GM18520 (cell line): ENCODE measurements at regions not wholly inside any gene's neighbourhood (a gene's known extent, or its start where the extent isn't known, plus 50 kb on each side); places are given as distances from the start of the nearest gene placed in this dataset.
"Not testable (repeated sequence)": the region's sequence is repeated elsewhere in the genome, so short reads cannot be mapped to it uniquely, and the experiment has no call there.

Experiments
- ATAC-seq: cut with Tn5 transposase; IDR thresholded peaks from one replicate; pipeline ENCODE4 v1.9.1; 2021; ENCODE audit not compliant: unreplicated experiment

GRCh38 chr1:143784239-143784882, 187.4 kb downstream of the FAM72C start:
- ATAC-seq: not testable (repeated sequence)

- ATAC-seq: not testable (repeated sequence)
Measured at GRCh38 chr1:143778178-143778577, 193.6 kb downstream of the FAM72C start.

- not testable (repeated sequence) for ATAC-seq
Measured at GRCh38 chr1:143764831-143765230, 207.0 kb downstream of the FAM72C start.

- not testable (repeated sequence) for ATAC-seq
Measured at GRCh38 chr1:143760366-143760765, 211.4 kb downstream of the FAM72C start.

- not testable (repeated sequence) for ATAC-seq
Measured at GRCh38 chr1:143755961-143756360, 215.8 kb downstream of the FAM72C start.

GRCh38 chr1:143748906-143749305, 222.9 kb downstream of the FAM72C start:
- no peak for ATAC-seq

- no peak for ATAC-seq
Measured at GRCh38 chr1:143736562-143736961, 235.2 kb downstream of the FAM72C start.

GRCh38 chr1:143735764-143736461, 235.9 kb downstream of the FAM72C start:
- ATAC-seq: no peak

- ATAC-seq: not testable (repeated sequence)
Measured at GRCh38 chr1:143734261-143734660, 237.5 kb downstream of the FAM72C start.

GRCh38 chr1:143730890-143731289, 240.9 kb downstream of the FAM72C start:
- not testable (repeated sequence) for ATAC-seq

- ATAC-seq: peak; percentile 53
Measured at GRCh38 chr1:143729449-143730111, 242.2 kb downstream of the FAM72C start.

GRCh38 chr1:143728802-143729448, 242.9 kb downstream of the FAM72C start:
- peak; percentile 90 for ATAC-seq

GRCh38 chr1:143727263-143727662, 244.5 kb downstream of the FAM72C start:
- no peak for ATAC-seq

- no peak for ATAC-seq
Measured at GRCh38 chr1:143721024-143721373, 250.8 kb downstream of the FAM72C start.

GRCh38 chr1:143720087-143721023, 251.4 kb downstream of the FAM72C start:
- ATAC-seq: no peak

- ATAC-seq: no peak
Measured at GRCh38 chr1:143718524-143718923, 253.3 kb downstream of the FAM72C start.

- no peak for ATAC-seq
Measured at GRCh38 chr1:143718021-143718420, 253.8 kb downstream of the FAM72C start.

GRCh38 chr1:143717434-143717833, 254.4 kb downstream of the FAM72C start:
- no peak for ATAC-seq

- not testable (repeated sequence) for ATAC-seq
Measured at GRCh38 chr1:143714913-143715312, 256.9 kb downstream of the FAM72C start.

GRCh38 chr1:143709606-143710259, 262.1 kb downstream of the FAM72C start:
- ATAC-seq: not testable (repeated sequence)
